ENCODE measurements at regions not wholly inside any gene's neighbourhood (a gene's known extent, or its start where the extent isn't known, plus 50 kb on each side); places are given as distances from the start of the nearest gene placed in this dataset.

- Histone ChIP-seq H3K27me3 (replicated peaks; ENCODE audit: control insufficient read depth, insufficient read depth, low read length) (no peaks in the 10 kb centered on the region), H3K36me3 (ENCODE audit: control insufficient read depth, insufficient read depth, low read length) (no peaks in the 10 kb centered on the region), H3K4me3 (replicated peaks; ENCODE audit: low read depth, low read length) (no peak overlapping the region)
- no peak for DNase-seq (ENCODE audit: extremely low read depth, insufficient read length)
- no peak for TF ChIP-seq CTCF (IDR thresholded peaks at IDR 0.05; ENCODE audit: insufficient read depth, low read length, poor library complexity, severe bottlenecking)
Observed at GRCh38 chr4:34371676-34372075, 1872.6 kb downstream of the ARAP2 start.

- H3K36me3 ChIP-seq (ENCODE audit: control insufficient read depth, insufficient read depth, low read length): no peaks in the 10 kb centered on the region
- no peak for DNase-seq (ENCODE audit: extremely low read depth, insufficient read length)
- no peaks in the 10 kb centered on the region for H3K27me3 ChIP-seq (replicated peaks; ENCODE audit: control insufficient read depth, insufficient read depth, low read length)
- no peak for TF ChIP-seq CTCF (IDR thresholded peaks at IDR 0.05; ENCODE audit: insufficient read depth, low read length, poor library complexity, severe bottlenecking)
- no peak overlapping the region for H3K4me3 ChIP-seq (replicated peaks; ENCODE audit: low read depth, low read length)
Observed at GRCh38 chr4:34372815-34373214, 1871.5 kb downstream of the ARAP2 start.

GRCh38 chr4:34373456-34373855 lies 1870.9 kb downstream of the ARAP2 start:
- Histone ChIP-seq H3K27me3 (replicated peaks; ENCODE audit: control insufficient read depth, insufficient read depth, low read length) (no peaks in the 10 kb centered on the region), H3K4me3 (replicated peaks; ENCODE audit: low read depth, low read length) (no peak overlapping the region), H3K36me3 (ENCODE audit: control insufficient read depth, insufficient read depth, low read length) (no peaks in the 10 kb centered on the region)
- TF ChIP-seq CTCF (IDR thresholded peaks at IDR 0.05; ENCODE audit: insufficient read depth, low read length, poor library complexity, severe bottlenecking): no peak
- DNase-seq (ENCODE audit: extremely low read depth, insufficient read length): no peak

GRCh38 chr4:34412233-34412632 lies 1832.1 kb downstream of the ARAP2 start:
- Histone ChIP-seq H3K4me3 (replicated peaks; ENCODE audit: low read depth, low read length) (no peak overlapping the region), H3K27me3 (replicated peaks; ENCODE audit: control insufficient read depth, insufficient read depth, low read length) (no peaks in the 10 kb centered on the region), H3K36me3 (ENCODE audit: control insufficient read depth, insufficient read depth, low read length) (no peaks in the 10 kb centered on the region)
- no peak for TF ChIP-seq CTCF (IDR thresholded peaks at IDR 0.05; ENCODE audit: insufficient read depth, low read length, poor library complexity, severe bottlenecking)
- no peak for DNase-seq (ENCODE audit: extremely low read depth, insufficient read length)

- no peak for DNase-seq (ENCODE audit: extremely low read depth, insufficient read length)
- Histone ChIP-seq H3K4me3 (replicated peaks; ENCODE audit: low read depth, low read length) (no peak overlapping the region), H3K27me3 (replicated peaks; ENCODE audit: control insufficient read depth, insufficient read depth, low read length) (no peaks in the 10 kb centered on the region), H3K36me3 (ENCODE audit: control insufficient read depth, insufficient read depth, low read length) (no peaks in the 10 kb centered on the region)
- TF ChIP-seq CTCF (IDR thresholded peaks at IDR 0.05; ENCODE audit: insufficient read depth, low read length, poor library complexity, severe bottlenecking): no peak
Observed at GRCh38 chr4:34412911-34413310, 1831.4 kb downstream of the ARAP2 start.

- H3K27me3 ChIP-seq (replicated peaks; ENCODE audit: control insufficient read depth, insufficient read depth, low read length): no peaks in the 10 kb centered on the region
- no peak for DNase-seq (ENCODE audit: extremely low read depth, insufficient read length)
- no peak overlapping the region for H3K4me3 ChIP-seq (replicated peaks; ENCODE audit: low read depth, low read length)
- no peaks in the 10 kb centered on the region for H3K36me3 ChIP-seq (ENCODE audit: control insufficient read depth, insufficient read depth, low read length)
- no peak for TF ChIP-seq CTCF (IDR thresholded peaks at IDR 0.05; ENCODE audit: insufficient read depth, low read length, poor library complexity, severe bottlenecking)
Observed at GRCh38 chr4:34417160-34417559, 1827.2 kb downstream of the ARAP2 start.
